WTC11 (cell line): ENCODE measurements at regions not wholly inside any gene's neighbourhood (a gene's known extent, or its start where the extent isn't known, plus 50 kb on each side); places are given as distances from the start of the nearest gene placed in this dataset.

Source experiments
- ATAC-seq: fragments of 200-7000 bp; cut with Tn5 transposase; 2 replicates; pipeline ENCODE4 v1.10.0; 2021; ENCODE audit warnings: mild to moderate bottlenecking, moderate library complexity
- CTCF ChIA-PET: fragments of 300-600 bp; sonication (Branson Sonifier 250); formaldehyde crosslinking; loops from one replicate; lab custom pipeline; 2021; ENCODE audit warnings: antibody characterized with exemption; lab: Charles Lee
- POLR2A ChIA-PET: fragments of 350-600 bp; sonication (Branson Sonifier 250); formaldehyde crosslinking; loops from one replicate; lab custom pipeline; 2021; ENCODE audit warnings: antibody characterized with exemption; lab: Charles Lee
- DNase-seq: peaks from one replicate; pipeline ENCODE4 v3.0.0; 2021; ENCODE audit warnings: low spot score
- H3K27ac Mint-ChIP-seq: 2 replicates; pipeline ENCODE4 v1.8.0; 2021; ENCODE audit warnings: mixed read lengths
- H3K27me3 Mint-ChIP-seq: 2 replicates; pipeline ENCODE4 v1.8.0; 2021; ENCODE audit warnings: low read depth, mild to moderate bottlenecking, moderate library complexity, mixed read lengths
- H3K36me3 Mint-ChIP-seq: 2 replicates; pipeline ENCODE4 v1.8.0; 2021; ENCODE audit warnings: mixed read lengths
- H3K4me1 Mint-ChIP-seq: 2 replicates; pipeline ENCODE4 v1.8.0; 2022; ENCODE audit warnings: mixed read lengths
- H3K4me3 Mint-ChIP-seq: 2 replicates; pipeline ENCODE4 v1.8.0; 2021; ENCODE audit warnings: mild to moderate bottlenecking, moderate library complexity, mixed read lengths
- H3K9me3 Mint-ChIP-seq: 2 replicates; pipeline ENCODE4 v1.8.0; 2021; ENCODE audit warnings: mixed read lengths
- AFF4 ChIP-seq: sonication (generic); formaldehyde crosslinking; IDR thresholded peaks from 2 replicates; pipeline ENCODE4 v1.8.1; 2023; ENCODE audit warnings: mild to moderate bottlenecking, missing genetic modification reagents, borderline replicate concordance
- ATF6 ChIP-seq: sonication (generic); formaldehyde crosslinking; IDR thresholded peaks from 2 replicates; pipeline ENCODE4 v1.8.1; 2023; ENCODE audit warnings: mild to moderate bottlenecking, missing genetic modification reagents
- CREM ChIP-seq: sonication (generic); formaldehyde crosslinking; IDR thresholded peaks from 2 replicates; pipeline ENCODE4 v1.8.1; 2022; ENCODE audit warnings: mild to moderate bottlenecking, missing genetic modification reagents, moderate library complexity
- CTCF ChIP-seq: fragments of 200-600 bp; IDR thresholded peaks from 2 replicates; pipeline ENCODE4 v1.8.0; 2022; ENCODE audit warnings: antibody characterized with exemption
- E2F4 ChIP-seq: sonication (generic); formaldehyde crosslinking; IDR thresholded peaks from 2 replicates; pipeline ENCODE4 v1.8.1; 2022; ENCODE audit warnings: low read depth, mild to moderate bottlenecking, moderate library complexity, missing genetic modification reagents, borderline replicate concordance
- EMX1 ChIP-seq: fragments of 250-450 bp; sonication (Bioruptor Pico); IDR thresholded peaks from 2 replicates; pipeline ENCODE4 v1.8.0; 2021; ENCODE audit warnings: mild to moderate bottlenecking
- FOXP4 ChIP-seq: sonication (generic); formaldehyde crosslinking; IDR thresholded peaks from 2 replicates; pipeline ENCODE4 v1.8.0; 2022; ENCODE audit warnings: mild to moderate bottlenecking, missing genetic modification reagents
- HMGXB4 ChIP-seq: sonication (generic); formaldehyde crosslinking; IDR thresholded peaks from 2 replicates; pipeline ENCODE4 v1.8.1; 2023; ENCODE audit warnings: mild to moderate bottlenecking, moderate library complexity, missing genetic modification reagents
- IRF2 ChIP-seq: sonication (generic); formaldehyde crosslinking; IDR thresholded peaks from 2 replicates; pipeline ENCODE4 v1.8.0; 2022; ENCODE audit warnings: low read depth, missing genetic modification reagents, borderline replicate concordance
- KAT7 ChIP-seq: sonication (generic); formaldehyde crosslinking; IDR thresholded peaks from 2 replicates; pipeline ENCODE4 v1.8.1; 2023; ENCODE audit warnings: missing genetic modification reagents, mild to moderate bottlenecking, borderline replicate concordance
- PRRX2 ChIP-seq: fragments of 250-450 bp; sonication (Bioruptor Pico); IDR thresholded peaks from 2 replicates; pipeline ENCODE4 v1.8.0; 2021; ENCODE audit warnings: mild to moderate bottlenecking
- SMAD4 ChIP-seq: sonication (generic); formaldehyde crosslinking; IDR thresholded peaks from 2 replicates; pipeline ENCODE4 v1.8.0; 2022; ENCODE audit warnings: mild to moderate bottlenecking, missing genetic modification reagents
- SOX15 ChIP-seq: fragments of 250-450 bp; sonication (Bioruptor Pico); IDR thresholded peaks from 2 replicates; pipeline ENCODE4 v1.9.0; 2021; ENCODE audit warnings: mild to moderate bottlenecking
- TEAD1 ChIP-seq: sonication (generic); formaldehyde crosslinking; IDR thresholded peaks from 2 replicates; pipeline ENCODE4 v1.8.0; 2022; ENCODE audit warnings: mild to moderate bottlenecking, missing genetic modification reagents
- ZMAT4 ChIP-seq: fragments of 250-450 bp; sonication (Bioruptor Pico); IDR thresholded peaks from 2 replicates; pipeline ENCODE4 v1.9.0; 2021; ENCODE audit warnings: mild to moderate bottlenecking
- ZNF317 ChIP-seq: sonication (generic); formaldehyde crosslinking; IDR thresholded peaks from 2 replicates; pipeline ENCODE4 v1.8.1; 2023; ENCODE audit warnings: low read depth, mild to moderate bottlenecking, moderate library complexity, missing genetic modification reagents, borderline replicate concordance
- ZSCAN18 ChIP-seq: fragments of 250-450 bp; sonication (Bioruptor Pico); IDR thresholded peaks from 2 replicates; pipeline ENCODE4 v2.1.2; 2022; ENCODE audit warnings: mild to moderate bottlenecking, moderate library complexity

- H3K4me3 Mint-ChIP-seq: no peak overlapping the region
- no peak for TF ChIP-seq HMGXB4 (CRISPR knock-in tag)
- no peak for TF ChIP-seq PRRX2 (CRISPR knock-in tag)
- TF ChIP-seq AFF4 (CRISPR knock-in tag): no peak
- no peak for TF ChIP-seq FOXP4
- no peak for TF ChIP-seq KAT7 (CRISPR knock-in tag)
- TF ChIP-seq CTCF: no peak
- no peak for TF ChIP-seq ZNF317 (CRISPR knock-in tag)
- no peak for TF ChIP-seq SOX15 (CRISPR knock-in tag)
- no peak for TF ChIP-seq EMX1
- no peak for TF ChIP-seq ATF6
- no peak for ATAC-seq
- DNase-seq: no peak
- H3K27me3 Mint-ChIP-seq: no peaks in the 10 kb centered on the region
- no peaks in the 10 kb centered on the region for H3K36me3 Mint-ChIP-seq
- CTCF ChIA-PET: no interaction called here
- H3K4me1 Mint-ChIP-seq: peaks cover 41% of the 10 kb centered on the region
- H3K9me3 Mint-ChIP-seq: no peaks in the 10 kb centered on the region
- H3K27ac Mint-ChIP-seq: peak overlapping the region; percentile 23; the same call in 1 of the 2 replicates
- POLR2A ChIA-PET: no interaction called here
Observed at GRCh38 chr4:182192511-182193181, 50.6 kb upstream of the TENM3 start.

- Mint-ChIP-seq H3K36me3 (no peaks in the 10 kb centered on the region), H3K4me3 (no peak overlapping the region), H3K27me3 (no peaks in the 10 kb centered on the region), H3K4me1 (peaks cover 42% of the 10 kb centered on the region), H3K27ac (no peak overlapping the region), H3K9me3 (no peaks in the 10 kb centered on the region)
- TF ChIP-seq IRF2 (CRISPR knock-in tag): no peak
- no peak for TF ChIP-seq ZSCAN18
- TF ChIP-seq ZMAT4 (CRISPR knock-in tag): no peak
- TF ChIP-seq E2F4 (CRISPR knock-in tag): no peak
- no peak for TF ChIP-seq CREM (CRISPR knock-in tag)
- no peak for TF ChIP-seq TEAD1 (CRISPR knock-in tag)
- TF ChIP-seq SMAD4 (CRISPR knock-in tag): no peak
- no peak for TF ChIP-seq HMGXB4 (CRISPR knock-in tag)
- CTCF ChIA-PET: no interaction called here
- no peak for ATAC-seq
- DNase-seq: no peak
- POLR2A ChIA-PET: no interaction called here
Observed at GRCh38 chr4:182193311-182193710, 49.9 kb upstream of the TENM3 start.
